Left colon (tissue), 2 donors: ENCODE measurements at regions not wholly inside any gene's neighbourhood (a gene's known extent, or its start where the extent isn't known, plus 50 kb on each side); places are given as distances from the start of the nearest gene placed in this dataset.
"Not testable (repeated sequence)": the region's sequence is repeated elsewhere in the genome, so short reads cannot be mapped to it uniquely, and the experiment has no call there.

Source experiments
- ATAC-seq: fragments of 200-7000 bp; cut with Tn5 transposase; one replicate; pipeline ENCODE4 v1.9.1; 2020; ENCODE audit warnings: mild to moderate bottlenecking, moderate library complexity
- DNase-seq, 2 donors: peaks; one replicate each; pipeline ENCODE4 v3.0.0-alpha.2; 2020
- intact Hi-C, 2 donors: fragments of 100-400 bp; cut with DNase I in 1 of 2; cut with micrococcal nuclease in 1 of 2; formaldehyde crosslinking; loops; one replicate each; pipeline versions ENCODE4 v1.11.2 to v1.14.0; 2022; cut with DNase I, micrococcal nuclease
- donor health status: DM: no; HTN: no; CAD: no.
- donor health status: DM: yes; HTN: yes; CAD: no.

GRCh38 chr3:192057261-192057660 is 596.3 kb downstream of the PYDC2 start:
- DNase-seq: no peak
- intact Hi-C loops: no loop called here
- ATAC-seq: no peak

- DNase-seq (no peak), ATAC-seq (no peak)
- intact Hi-C loops: no loop called here
These were observed 599.3 kb downstream of the PYDC2 start for GRCh38 chr3:192060160-192060781.

GRCh38 chr3:192061426-192061825 is 600.5 kb downstream of the PYDC2 start:
- intact Hi-C loops: no loop called here
- DNase-seq (no peak), ATAC-seq (no peak)

- DNase-seq: no peak
- no peak for ATAC-seq
- intact Hi-C loops: no loop called here
These were observed 601.2 kb downstream of the PYDC2 start for GRCh38 chr3:192062186-192062585.

GRCh38 chr3:192063570-192063969 is 602.6 kb downstream of the PYDC2 start:
- DNase-seq (peak; percentile 16 to 33), ATAC-seq (no peak)
- intact Hi-C loops: no loop called here

GRCh38 chr3:192064959-192065358 is 604.0 kb downstream of the PYDC2 start:
- DNase-seq: no peak
- no peak for ATAC-seq
- intact Hi-C loops: no loop called here

- ATAC-seq, DNase-seq, intact Hi-C loops: not testable (repeated sequence)
These were observed 605.3 kb downstream of the PYDC2 start for GRCh38 chr3:192066253-192066652.

- intact Hi-C loops: no loop called here
- ATAC-seq: no peak
These were observed 607.7 kb downstream of the PYDC2 start for GRCh38 chr3:192068464-192069254.

GRCh38 chr3:192077795-192078497 is 617.0 kb downstream of the PYDC2 start:
- no peak for ATAC-seq
- intact Hi-C loops: no loop called here
- no peak for DNase-seq

More at GRCh38 chr3:192068464-192069254, 607.7 kb downstream of the PYDC2 start:
- DNase-seq: no peak

- intact Hi-C loops: no loop called here
- ATAC-seq (no peak), DNase-seq (no peak)
These were observed 618.1 kb downstream of the PYDC2 start for GRCh38 chr3:192079098-192079497.

GRCh38 chr3:192080336-192080735 is 619.4 kb downstream of the PYDC2 start:
- DNase-seq (no peak), ATAC-seq (no peak)
- intact Hi-C loops: no loop called here

- no peak for ATAC-seq
- intact Hi-C loops: no loop called here
- DNase-seq: no peak
These were observed 622.0 kb downstream of the PYDC2 start for GRCh38 chr3:192082730-192083660.
